SKM-1 treated with dmso at 0.1 percent for 144 hours (cell line): ENCODE measurements at regions not wholly inside any gene's neighbourhood (a gene's known extent, or its start where the extent isn't known, plus 50 kb on each side); places are given as distances from the start of the nearest gene placed in this dataset.
"Not testable (repeated sequence)": the region's sequence is repeated elsewhere in the genome, so short reads cannot be mapped to it uniquely, and the experiment has no call there.

ENCODE experiments used
- DNase-seq: peaks from one replicate; lab custom pipeline; 2025; ENCODE audit not compliant: unreplicated experiment; lab: John Stamatoyannopoulos, UW

- no peak for DNase-seq
These were observed 564.7 kb downstream of the PTPRU start for GRCh38 chr1:29801003-29801402.

- no peak for DNase-seq
These were observed 564.2 kb downstream of the PTPRU start for GRCh38 chr1:29800522-29800956.

- DNase-seq = no peak
These were observed 563.8 kb downstream of the PTPRU start for GRCh38 chr1:29800120-29800519.

- no peak for DNase-seq
These were observed 562.6 kb downstream of the PTPRU start for GRCh38 chr1:29798699-29799566.

GRCh38 chr1:29797125-29797524, 560.8 kb downstream of the PTPRU start:
- not testable (repeated sequence) for DNase-seq

- DNase-seq = not testable (repeated sequence)
These were observed 559.6 kb downstream of the PTPRU start for GRCh38 chr1:29795965-29796364.

- DNase-seq = no peak
These were observed 557.5 kb downstream of the PTPRU start for GRCh38 chr1:29793653-29794348.

- DNase-seq = peak; percentile 73
These were observed 556.8 kb downstream of the PTPRU start for GRCh38 chr1:29793101-29793546.

- no peak for DNase-seq
These were observed 553.6 kb downstream of the PTPRU start for GRCh38 chr1:29789910-29790247.

GRCh38 chr1:29789221-29789909, 553.0 kb downstream of the PTPRU start:
- no peak for DNase-seq

- no peak for DNase-seq
These were observed 550.7 kb downstream of the PTPRU start for GRCh38 chr1:29786791-29787732.

GRCh38 chr1:29786195-29786594, 549.9 kb downstream of the PTPRU start:
- no peak for DNase-seq

- DNase-seq = no peak
These were observed 549.2 kb downstream of the PTPRU start for GRCh38 chr1:29785554-29785953.

- DNase-seq = no peak
These were observed 548.8 kb downstream of the PTPRU start for GRCh38 chr1:29785137-29785527.

GRCh38 chr1:29784276-29785136, 548.2 kb downstream of the PTPRU start:
- no peak for DNase-seq

GRCh38 chr1:29783508-29784275, 547.4 kb downstream of the PTPRU start:
- DNase-seq = no peak

- DNase-seq = no peak
These were observed 546.7 kb downstream of the PTPRU start for GRCh38 chr1:29782846-29783507.

GRCh38 chr1:29779146-29779545, 542.8 kb downstream of the PTPRU start:
- DNase-seq = no peak
